GM21360 (cell line): ENCODE measurements at regions not wholly inside any gene's neighbourhood (a gene's known extent, or its start where the extent isn't known, plus 50 kb on each side); places are given as distances from the start of the nearest gene placed in this dataset.

Experiments used
- ATAC-seq: cut with Tn5 transposase; IDR thresholded peaks from one replicate; pipeline ENCODE4 v1.9.1; 2021; ENCODE audit warnings: mild to moderate bottlenecking, moderate library complexity; ENCODE audit not compliant: unreplicated experiment

DNA sequence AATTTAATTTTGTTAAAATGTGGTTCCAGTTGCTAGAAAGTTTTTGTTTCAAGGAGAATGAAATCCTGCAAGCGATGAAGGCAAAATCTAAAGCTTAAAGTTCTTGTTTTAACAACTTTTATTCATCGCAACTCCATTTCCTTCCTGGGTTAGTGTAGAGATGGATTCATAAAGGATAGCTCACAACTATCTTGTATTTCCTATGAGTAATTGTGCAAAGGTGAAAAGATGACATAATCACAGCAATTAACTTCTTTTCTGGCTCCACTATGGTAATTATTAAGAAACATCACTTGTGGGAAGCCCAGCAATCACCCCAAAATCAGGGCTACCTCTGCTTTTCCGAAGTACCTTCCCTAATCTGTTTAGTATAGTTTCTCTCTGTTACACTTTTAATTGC is 80.8 kb upstream of the SEMA6A start:
- no peak for ATAC-seq

GRCh38 chr5:116654925-116655324 is 80.3 kb upstream of the SEMA6A start:
- no peak for ATAC-seq

GRCh38 chr5:116652903-116653302 is 78.3 kb upstream of the SEMA6A start:
- ATAC-seq, result no peak

DNA sequence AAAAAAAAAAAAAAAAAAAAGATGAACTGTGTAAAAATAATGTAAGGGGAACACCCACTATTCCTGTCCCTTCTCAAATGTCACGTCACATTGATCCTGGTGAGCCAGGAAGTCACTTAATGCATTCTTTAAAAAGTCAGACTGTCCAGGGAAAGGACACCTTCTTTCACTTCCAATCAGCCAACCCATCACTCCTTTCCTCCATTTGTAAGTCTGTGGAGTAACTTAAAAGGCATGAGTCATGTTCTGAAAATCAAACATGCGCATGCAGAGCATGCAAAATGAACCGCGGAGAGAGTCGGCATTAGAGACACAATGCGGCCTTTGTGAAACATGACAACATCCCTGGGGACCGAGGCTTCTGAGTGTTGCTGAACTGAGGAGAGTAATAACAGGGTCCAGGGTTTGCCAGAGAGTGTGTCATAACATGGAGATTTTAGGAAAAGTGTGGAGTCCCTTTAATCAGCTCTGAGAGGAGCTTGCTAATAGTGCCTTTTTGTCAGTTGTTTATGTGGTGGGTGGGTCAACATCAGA is 77.6 kb upstream of the SEMA6A start:
- peak; percentile 91 for ATAC-seq

DNA sequence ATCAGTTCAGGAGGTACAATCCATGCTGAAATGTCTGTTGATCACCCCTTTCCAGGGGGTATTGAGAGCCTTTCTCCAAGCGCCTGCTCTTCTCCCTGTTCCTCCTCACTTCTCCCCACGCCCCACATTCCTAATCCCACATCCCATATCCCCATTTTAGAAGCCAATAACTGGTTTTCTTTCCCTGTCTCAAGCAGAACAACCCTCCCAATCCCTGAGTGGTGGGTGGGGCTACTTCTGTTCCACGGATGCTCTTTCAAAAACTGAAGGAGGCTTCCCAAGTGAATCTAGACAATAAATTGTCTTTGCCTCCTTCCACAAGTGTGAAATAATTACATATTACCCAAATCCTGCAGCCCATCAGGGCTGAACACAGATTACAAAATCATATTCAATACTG is 77.0 kb upstream of the SEMA6A start:
- ATAC-seq, result no peak

DNA sequence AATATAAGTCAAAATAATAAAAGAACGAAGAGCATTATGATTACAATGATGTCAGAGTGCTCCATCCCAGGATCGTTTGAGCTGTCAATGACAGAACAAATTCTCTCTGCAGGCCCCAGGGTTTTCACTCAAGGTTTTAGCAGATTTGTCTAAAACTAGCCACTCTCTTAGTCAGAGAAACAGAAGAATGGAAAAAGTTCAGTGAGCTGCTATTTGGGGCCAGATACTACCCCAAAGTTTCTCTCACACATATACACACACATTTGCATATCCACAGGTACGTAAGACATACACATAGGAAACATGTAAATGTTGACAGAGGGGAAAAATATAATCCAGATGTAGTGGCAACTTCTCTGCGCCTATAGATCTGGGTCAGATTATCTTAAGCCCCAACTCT is 76.3 kb upstream of the SEMA6A start:
- ATAC-seq, result no peak

GRCh38 chr5:116650544-116650943 is 75.9 kb upstream of the SEMA6A start:
- ATAC-seq, result no peak

GRCh38 chr5:116646611-116647289 is 72.1 kb upstream of the SEMA6A start:
- ATAC-seq, result no peak

- peak; percentile 73 for ATAC-seq
Observed at GRCh38 chr5:116645627-116646026, 71.0 kb upstream of the SEMA6A start.

DNA sequence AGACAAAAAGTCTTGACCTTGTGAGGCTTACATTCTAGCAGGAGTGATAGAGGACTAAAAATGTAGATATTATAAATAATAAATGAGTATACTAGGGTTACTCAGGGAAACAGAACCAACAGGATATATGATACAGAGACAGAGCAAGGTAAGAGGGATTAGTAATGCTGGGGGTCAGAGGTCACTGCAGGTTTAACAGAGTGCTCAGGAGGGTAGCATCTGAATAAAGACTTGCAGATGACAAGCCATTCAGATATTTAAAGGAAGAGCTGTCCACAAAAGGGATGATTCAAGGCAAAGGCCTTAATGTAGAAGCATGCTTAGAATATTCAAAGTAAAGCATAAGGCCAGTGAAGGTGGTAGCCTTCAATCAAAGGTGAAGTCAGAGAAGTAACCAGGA is 65.6 kb upstream of the SEMA6A start:
- ATAC-seq, result no peak

GRCh38 chr5:116637149-116637740 is 62.6 kb upstream of the SEMA6A start:
- ATAC-seq, result no peak

GRCh38 chr5:116632890-116633289 is 58.3 kb upstream of the SEMA6A start:
- ATAC-seq, result no peak

GRCh38 chr5:116631147-116631546 is 56.5 kb upstream of the SEMA6A start:
- ATAC-seq, result no peak

GRCh38 chr5:116629168-116629567 is 54.5 kb upstream of the SEMA6A start:
- ATAC-seq, result no peak

- ATAC-seq, result peak; percentile 91
Observed at GRCh38 chr5:116626945-116627679, 52.5 kb upstream of the SEMA6A start.

GRCh38 chr5:116626272-116626723 is 51.7 kb upstream of the SEMA6A start:
- ATAC-seq, result no peak
